ENCODE measurements at regions not wholly inside any gene's neighbourhood (a gene's known extent, or its start where the extent isn't known, plus 50 kb on each side); places are given as distances from the start of the nearest gene placed in this dataset.

DNA sequence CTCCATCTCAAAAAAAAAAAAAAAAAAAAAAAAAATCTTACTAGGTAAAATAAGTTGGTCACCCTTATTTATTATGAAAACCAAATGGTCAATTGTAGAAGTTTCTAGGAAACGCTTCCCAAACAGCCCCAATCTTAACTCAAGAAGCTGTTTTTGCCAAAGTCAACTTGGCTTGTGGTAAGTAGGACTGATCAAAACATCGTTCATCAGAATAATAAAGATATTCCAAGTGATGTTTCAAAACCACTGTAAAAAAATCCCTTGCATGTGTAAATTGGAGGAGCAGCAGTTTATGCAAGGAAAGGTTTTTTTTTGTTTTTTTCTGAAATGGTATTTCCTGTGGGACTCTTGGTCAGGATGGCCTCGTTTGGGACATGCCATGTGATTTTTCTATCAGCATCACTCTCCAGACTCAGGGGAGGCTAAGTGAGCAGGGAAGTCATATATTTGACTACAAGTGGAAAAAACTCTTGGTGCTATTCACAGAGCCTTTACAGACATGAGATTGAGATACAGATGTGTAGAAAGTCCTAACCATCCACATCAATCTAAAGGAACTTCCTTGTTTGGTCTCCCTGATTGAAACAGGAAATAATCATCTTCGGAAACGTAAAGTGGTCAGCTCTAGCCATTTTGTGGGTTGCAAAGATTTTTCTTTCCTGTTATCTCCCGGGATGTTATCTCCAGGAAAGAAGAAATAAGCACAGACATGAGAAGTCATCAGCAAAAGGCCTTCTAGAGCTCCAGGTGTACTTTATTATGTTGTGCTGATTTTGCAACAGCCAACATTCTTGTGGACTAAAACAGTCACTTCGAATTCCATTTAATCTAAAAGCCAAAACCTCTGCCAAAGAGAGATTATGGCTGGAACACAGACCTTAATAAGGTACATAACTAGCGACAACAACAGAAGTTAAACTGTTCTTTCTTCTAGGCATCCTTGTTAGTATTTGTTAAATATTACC is 177.8 kb downstream of the EDN1 start:
- ChIA-PET CTCF (interaction anchor here (2.0 kb wide), 1 partner anchor 36 kb away, joined by 5 read pairs; no protein-coding TSS in a partner anchor), POLR2A (no interaction called here)
- no peaks in the 10 kb centered on the region for H3K9me3 Mint-ChIP-seq (ENCODE audit: low read depth)
- peaks cover 14% of the 10 kb centered on the region for H3K27me3 Mint-ChIP-seq
- DNase-seq = no peak
- no peak for ATAC-seq
- intact Hi-C loops (cut with DNase I, micrococcal nuclease) = no loop called here
- no peak overlapping the region for H3K4me3 Mint-ChIP-seq
- H3K27ac Mint-ChIP-seq = no peak overlapping the region
- no peaks in the 10 kb centered on the region for H3K36me3 Mint-ChIP-seq (ENCODE audit: low read depth)
- H3K4me1 Mint-ChIP-seq = no peaks in the 10 kb centered on the region

DNA sequence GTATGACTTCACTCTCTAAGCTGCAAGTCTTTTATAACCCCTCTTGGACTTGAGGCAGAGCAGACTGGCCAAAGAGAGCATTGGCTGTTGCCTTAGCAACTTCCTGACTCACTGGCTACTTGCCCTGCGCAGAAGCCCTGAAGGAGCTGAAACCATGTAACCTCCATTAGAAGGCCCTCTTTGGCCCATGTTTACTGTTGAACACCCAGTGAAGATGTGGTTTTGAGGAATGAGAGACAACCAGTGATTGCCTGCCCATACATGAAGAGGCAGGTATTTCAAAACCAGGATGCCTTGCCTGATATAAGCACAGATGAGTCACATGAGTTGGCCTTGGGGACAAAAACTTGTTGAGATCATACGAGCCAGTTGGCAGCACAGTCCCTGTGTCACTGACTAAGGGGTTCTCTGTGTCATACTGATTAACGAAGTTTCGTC is 182.5 kb downstream of the EDN1 start:
- ATAC-seq (no peak), DNase-seq (no peak)
- POLR2A ChIA-PET = no interaction called here
- Mint-ChIP-seq H3K4me3 (no peak overlapping the region), H3K9me3 (ENCODE audit: low read depth) (no peaks in the 10 kb centered on the region), H3K27ac (no peak overlapping the region), H3K27me3 (peaks cover 14% of the 10 kb centered on the region), H3K36me3 (ENCODE audit: low read depth) (no peaks in the 10 kb centered on the region), H3K4me1 (no peaks in the 10 kb centered on the region)
- CTCF ChIA-PET = no interaction called here
- intact Hi-C loops (cut with DNase I, micrococcal nuclease) = no loop called here

DNA sequence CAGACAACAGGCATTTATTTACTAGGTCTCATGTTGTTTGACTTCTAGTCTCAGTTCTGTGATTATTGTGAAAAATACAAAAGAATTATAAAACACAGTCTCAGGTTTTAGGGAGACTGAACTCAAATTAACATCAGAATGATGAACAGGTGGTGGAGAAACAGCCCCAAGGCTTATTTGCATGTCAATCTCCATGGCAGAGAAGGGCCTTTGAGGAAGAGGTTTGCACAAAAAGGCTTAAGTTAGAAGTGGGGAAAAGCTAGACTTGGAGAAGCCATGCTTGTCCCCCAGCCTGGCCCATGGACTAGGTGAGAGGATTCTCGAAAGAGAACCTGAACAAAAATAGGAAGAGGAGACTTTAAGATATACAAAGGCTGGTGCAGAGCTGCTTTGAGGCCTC is 183.3 kb downstream of the EDN1 start:
- POLR2A ChIA-PET = no interaction called here

DNA sequence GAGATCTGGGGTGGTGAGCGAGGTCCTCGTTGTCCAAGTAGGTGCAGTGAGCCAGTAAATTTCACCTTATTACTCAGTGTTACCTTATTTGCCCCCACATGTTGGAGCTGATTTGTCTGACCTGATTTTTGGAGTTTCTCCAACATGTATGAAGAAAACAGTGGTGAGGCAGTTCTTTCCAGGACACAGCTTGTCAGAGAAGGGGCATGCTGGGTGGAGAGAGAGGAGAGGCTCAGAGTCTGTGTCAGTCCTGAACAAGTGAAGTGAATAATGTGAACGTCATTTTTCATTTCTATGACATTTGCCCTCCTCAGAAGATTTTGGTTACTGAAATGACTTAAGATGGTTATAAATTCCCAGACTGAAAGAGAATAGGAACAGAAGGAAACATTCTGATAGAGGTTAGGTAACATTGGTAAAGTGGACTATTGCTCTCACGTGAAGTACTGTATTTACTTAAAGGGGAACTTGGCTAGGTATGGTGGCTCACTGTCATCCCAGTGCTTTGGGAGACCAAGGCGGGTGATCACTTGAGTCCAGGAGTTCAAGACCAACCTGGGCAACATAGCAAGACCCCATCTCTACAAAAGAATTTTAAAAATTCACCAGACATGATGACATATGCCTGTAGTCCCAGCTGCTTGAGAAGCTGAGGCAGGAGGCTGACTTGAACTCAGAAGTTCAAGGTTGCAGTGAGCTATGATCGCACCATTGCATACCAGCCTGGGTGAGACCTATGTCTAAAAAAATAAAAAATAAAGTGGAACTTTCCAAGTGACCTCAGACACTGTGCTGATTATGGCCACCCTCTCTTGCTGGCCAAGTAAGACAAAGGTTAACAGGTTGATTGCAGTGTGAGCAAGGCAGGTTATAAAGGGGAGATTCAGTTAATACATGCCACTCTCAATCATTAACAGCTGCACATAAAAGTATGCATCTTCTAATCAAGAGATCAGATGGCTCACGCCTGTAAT is 184.3 kb downstream of the EDN1 start:
- no peak for DNase-seq
- H3K4me1 Mint-ChIP-seq = no peaks in the 10 kb centered on the region
- H3K9me3 Mint-ChIP-seq (ENCODE audit: low read depth) = no peaks in the 10 kb centered on the region
- H3K27me3 Mint-ChIP-seq = peaks cover 11% of the 10 kb centered on the region
- no peak overlapping the region for H3K27ac Mint-ChIP-seq
- no peaks in the 10 kb centered on the region for H3K36me3 Mint-ChIP-seq (ENCODE audit: low read depth)
- ChIA-PET POLR2A (no interaction called here), CTCF (interaction anchor here (0.6 kb wide), 1 partner anchor 1264 kb away, joined by 3 read pairs; no protein-coding TSS in a partner anchor)
- H3K4me3 Mint-ChIP-seq = no peak overlapping the region
- intact Hi-C loops (cut with DNase I, micrococcal nuclease) = no loop called here
- no peak for ATAC-seq

More for the DNA sequence above, 183.3 kb downstream of the EDN1 start:
- CTCF ChIA-PET = no interaction called here
- H3K36me3 Mint-ChIP-seq (ENCODE audit: low read depth) = no peaks in the 10 kb centered on the region
- H3K4me3 Mint-ChIP-seq = no peak overlapping the region
- intact Hi-C loops (cut with DNase I, micrococcal nuclease) = no loop called here
- no peaks in the 10 kb centered on the region for H3K4me1 Mint-ChIP-seq
- DNase-seq (no peak), ATAC-seq (no peak)
- no peaks in the 10 kb centered on the region for H3K9me3 Mint-ChIP-seq (ENCODE audit: low read depth)
- no peak overlapping the region for H3K27ac Mint-ChIP-seq
- H3K27me3 Mint-ChIP-seq = peaks cover 11% of the 10 kb centered on the region

DNA sequence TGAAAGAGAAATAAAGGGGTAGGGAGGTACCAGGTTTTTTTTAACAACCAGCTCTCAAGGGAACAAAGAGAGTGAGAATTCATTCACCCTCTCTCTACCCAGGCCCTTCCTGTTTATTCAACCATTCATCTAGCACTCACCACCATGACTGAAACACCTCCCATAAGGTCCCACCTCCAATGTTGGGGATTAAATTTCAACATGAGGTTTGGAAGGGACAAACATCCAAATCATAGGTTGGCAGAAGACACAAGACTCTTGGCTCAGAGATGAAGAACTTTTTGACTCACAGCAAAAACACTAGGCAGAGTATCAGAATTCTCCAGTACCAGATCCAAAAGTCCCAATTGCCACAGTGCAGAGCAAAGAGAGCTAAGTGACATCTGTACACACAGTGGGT is 186.3 kb downstream of the EDN1 start:
- no peak for ATAC-seq
- POLR2A ChIA-PET = no interaction called here
- Mint-ChIP-seq H3K9me3 (ENCODE audit: low read depth) (no peaks in the 10 kb centered on the region), H3K27me3 (peaks cover 13% of the 10 kb centered on the region), H3K4me1 (peaks cover 4% of the 10 kb centered on the region), H3K27ac (no peak overlapping the region), H3K36me3 (ENCODE audit: low read depth) (no peaks in the 10 kb centered on the region), H3K4me3 (no peak overlapping the region)
- CTCF ChIA-PET = interaction anchor here (0.6 kb wide), 1 partner anchor 292 kb away, joined by 4 read pairs; no protein-coding TSS in a partner anchor
- intact Hi-C loops (cut with DNase I, micrococcal nuclease) = no loop called here
- no peak for DNase-seq

DNA sequence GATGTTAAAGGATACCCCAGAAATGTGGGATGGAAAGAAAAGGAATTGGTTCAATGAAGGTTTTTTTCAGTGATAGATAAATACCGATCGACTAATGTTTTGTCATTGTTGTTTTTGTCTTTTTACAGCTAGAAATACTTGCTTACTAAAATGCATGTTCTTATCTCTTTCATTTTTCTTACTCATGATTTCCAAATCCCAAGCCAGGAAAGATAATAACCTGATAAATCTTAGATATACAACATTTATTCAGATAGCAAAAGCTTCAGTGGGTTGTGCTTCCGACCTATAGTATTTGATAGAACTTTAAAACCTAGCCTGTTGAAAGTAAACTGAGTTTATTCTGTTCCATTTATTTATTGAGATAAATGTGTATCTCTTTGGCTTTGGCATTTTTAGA is 187.5 kb downstream of the EDN1 start:
- Mint-ChIP-seq H3K27ac (no peak overlapping the region), H3K27me3 (peaks cover 11% of the 10 kb centered on the region), H3K4me1 (peaks cover 6% of the 10 kb centered on the region), H3K9me3 (ENCODE audit: low read depth) (no peaks in the 10 kb centered on the region), H3K36me3 (ENCODE audit: low read depth) (no peaks in the 10 kb centered on the region), H3K4me3 (no peak overlapping the region)
- ChIA-PET POLR2A (no interaction called here), CTCF (no interaction called here)
- intact Hi-C loops (cut with DNase I, micrococcal nuclease) = no loop called here
- no peak for DNase-seq
- ATAC-seq = no peak

DNA sequence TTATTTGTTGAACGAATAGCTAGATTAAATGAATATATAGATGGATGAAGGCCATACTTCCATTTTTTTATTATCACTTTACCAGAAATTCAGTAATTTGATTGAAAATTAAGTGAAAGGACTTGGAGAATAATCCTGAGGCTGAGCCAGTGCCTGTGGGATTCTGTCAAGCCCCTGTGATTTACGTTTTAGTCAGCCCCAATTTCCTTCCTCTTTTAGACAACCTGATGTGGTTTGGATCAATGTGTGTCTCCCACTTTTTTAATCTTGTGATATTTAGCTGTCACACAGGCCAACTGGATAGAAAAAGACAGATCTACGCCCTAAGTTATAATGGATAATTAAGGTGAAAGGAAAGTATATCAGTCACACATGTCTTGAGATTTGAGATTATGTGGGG is 188.8 kb downstream of the EDN1 start:
- Mint-ChIP-seq H3K4me1 (peaks cover 15% of the 10 kb centered on the region), H3K36me3 (ENCODE audit: low read depth) (no peaks in the 10 kb centered on the region), H3K27ac (no peak overlapping the region), H3K9me3 (ENCODE audit: low read depth) (no peaks in the 10 kb centered on the region), H3K27me3 (peaks cover 11% of the 10 kb centered on the region), H3K4me3 (no peak overlapping the region)
- intact Hi-C loops (cut with DNase I, micrococcal nuclease) = no loop called here
- ATAC-seq = no peak
- DNase-seq = no peak
- CTCF ChIA-PET = no interaction called here
- POLR2A ChIA-PET = no interaction called here

DNA sequence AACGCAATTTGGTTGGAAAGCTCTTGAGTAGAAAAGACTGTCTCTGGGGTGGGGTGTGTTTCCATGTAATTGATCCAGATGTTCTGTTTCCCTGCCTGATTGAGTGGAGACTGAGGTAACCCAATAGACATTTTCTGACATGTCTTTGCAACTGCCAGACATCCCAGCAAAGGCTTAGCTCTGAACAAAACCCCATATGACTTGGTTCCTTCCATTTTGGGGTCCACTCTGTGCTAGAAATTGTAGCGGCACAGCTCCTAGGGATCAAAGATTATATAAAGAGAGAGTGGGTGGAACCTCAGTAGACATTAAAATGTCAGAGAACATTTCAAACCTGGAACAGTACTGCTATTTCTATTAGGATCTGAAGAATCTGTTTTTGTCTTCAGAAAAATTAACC is 189.3 kb downstream of the EDN1 start:
- Mint-ChIP-seq H3K4me3 (no peak overlapping the region), H3K9me3 (ENCODE audit: low read depth) (no peaks in the 10 kb centered on the region)

DNA sequence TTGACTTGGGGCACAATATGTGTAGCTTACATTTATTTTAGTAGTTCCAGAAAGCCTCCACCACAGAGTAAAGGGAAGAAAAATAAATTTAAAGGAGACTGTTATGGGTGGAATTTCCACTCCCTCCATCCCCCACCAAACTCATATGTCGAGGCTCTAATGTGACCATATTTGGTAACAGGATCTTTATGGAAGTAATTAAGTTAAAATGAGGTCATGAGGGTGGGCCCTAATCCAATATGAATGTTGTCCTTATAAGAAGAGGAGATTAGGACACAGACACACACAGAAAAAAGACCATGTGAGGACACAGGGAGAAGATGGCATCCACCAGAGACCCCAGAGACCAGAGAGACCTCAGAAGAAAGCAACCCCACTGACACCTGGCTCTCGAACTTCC is 189.7 kb downstream of the EDN1 start:
- DNase-seq (no peak), ATAC-seq (no peak)
- intact Hi-C loops (cut with DNase I, micrococcal nuclease) = no loop called here
- Mint-ChIP-seq H3K4me3 (no peak overlapping the region), H3K36me3 (ENCODE audit: low read depth) (no peaks in the 10 kb centered on the region), H3K4me1 (peaks cover 16% of the 10 kb centered on the region), H3K27ac (no peak overlapping the region), H3K27me3 (peaks cover 9% of the 10 kb centered on the region), H3K9me3 (ENCODE audit: low read depth) (no peaks in the 10 kb centered on the region)
- POLR2A ChIA-PET = no interaction called here
- CTCF ChIA-PET = interaction anchor here (0.6 kb wide), 1 partner anchor 691 kb away, joined by 3 read pairs; no protein-coding TSS in a partner anchor

More for the DNA sequence above, 189.3 kb downstream of the EDN1 start:
- DNase-seq (no peak), ATAC-seq (no peak)
- POLR2A ChIA-PET = no interaction called here
- intact Hi-C loops (cut with DNase I, micrococcal nuclease) = no loop called here
- Mint-ChIP-seq H3K27ac (no peak overlapping the region), H3K27me3 (peaks cover 9% of the 10 kb centered on the region), H3K4me1 (peaks cover 16% of the 10 kb centered on the region), H3K36me3 (ENCODE audit: low read depth) (no peaks in the 10 kb centered on the region)
- CTCF ChIA-PET = interaction anchor here (0.6 kb wide), 1 partner anchor 692 kb away, joined by 3 read pairs; no protein-coding TSS in a partner anchor

DNA sequence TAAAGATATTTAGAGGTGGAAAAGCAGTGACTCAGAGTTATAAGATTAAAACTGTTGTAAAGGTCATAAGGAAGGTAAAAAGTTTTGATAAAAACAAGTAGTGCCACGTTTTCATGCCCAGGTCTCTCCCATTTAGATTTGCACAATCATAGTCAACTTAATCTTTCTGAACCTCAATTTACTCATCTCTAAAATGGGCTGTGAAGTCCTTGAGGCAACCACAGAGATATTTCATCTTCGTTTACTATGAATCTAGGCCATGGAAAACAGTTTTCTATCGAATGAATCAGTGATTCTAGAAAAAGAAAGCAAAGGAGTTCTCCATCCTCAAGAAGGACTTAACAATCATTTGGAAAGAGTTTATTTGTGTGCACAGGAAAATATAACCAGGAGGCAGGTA is 190.2 kb downstream of the EDN1 start:
- peak; percentile 16 for ATAC-seq
- no peak for DNase-seq
- POLR2A ChIA-PET = interaction anchor here (0.5 to 0.6 kb wide), 2 partner anchors 95 to 227 kb away, joined by 4 read pairs; no protein-coding TSS in a partner anchor
- Mint-ChIP-seq H3K4me1 (peaks cover 16% of the 10 kb centered on the region), H3K36me3 (ENCODE audit: low read depth) (no peaks in the 10 kb centered on the region), H3K9me3 (ENCODE audit: low read depth) (no peaks in the 10 kb centered on the region), H3K27me3 (peaks cover 13% of the 10 kb centered on the region), H3K4me3 (no peak overlapping the region), H3K27ac (no peak overlapping the region)
- intact Hi-C loops (cut with DNase I, micrococcal nuclease) = no loop called here
- CTCF ChIA-PET = no interaction called here

DNA sequence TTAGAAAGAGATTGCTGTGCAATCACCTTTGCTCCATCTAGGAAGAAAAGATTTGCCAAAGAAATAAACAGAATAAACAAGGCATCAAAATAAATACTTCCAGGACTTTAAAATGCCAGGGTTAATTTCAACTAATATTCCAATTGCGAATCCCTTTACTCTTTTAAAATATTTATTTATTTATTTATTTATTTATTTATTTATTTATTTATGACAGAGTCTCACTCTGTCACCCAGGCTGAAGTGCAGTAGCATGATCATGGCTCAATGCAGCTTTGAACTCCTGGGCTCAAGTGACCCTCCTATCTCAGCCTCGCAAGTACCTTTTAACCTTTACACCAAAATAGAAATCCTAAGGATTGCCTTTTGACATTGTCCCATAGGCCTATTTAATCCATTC is 191.1 kb downstream of the EDN1 start:
- H3K27ac Mint-ChIP-seq = no peak overlapping the region
- CTCF ChIA-PET = no interaction called here
- no peak overlapping the region for H3K4me3 Mint-ChIP-seq
- ATAC-seq = no peak
- no peaks in the 10 kb centered on the region for H3K9me3 Mint-ChIP-seq (ENCODE audit: low read depth)
- intact Hi-C loops (cut with DNase I, micrococcal nuclease) = no loop called here
- H3K4me1 Mint-ChIP-seq = peaks cover 16% of the 10 kb centered on the region
- H3K36me3 Mint-ChIP-seq (ENCODE audit: low read depth) = no peaks in the 10 kb centered on the region
- peaks cover 13% of the 10 kb centered on the region for H3K27me3 Mint-ChIP-seq
- POLR2A ChIA-PET = no interaction called here
- no peak for DNase-seq
